Neuron (in vitro differentiated cells): ENCODE measurements at regions not wholly inside any gene's neighbourhood (a gene's known extent, or its start where the extent isn't known, plus 50 kb on each side); places are given as distances from the start of the nearest gene placed in this dataset.

Experiments used
- H2AFZ ChIP-seq: one replicate; pipeline ENCODE4 v1.6.1; 2013; ENCODE audit warnings: low read depth, mild to moderate bottlenecking, inconsistent platforms, low read length, moderate library complexity
- H3K27me3 ChIP-seq: one replicate; pipeline ENCODE4 v1.6.1; 2013; ENCODE audit warnings: low read length; ENCODE audit not compliant: insufficient read depth
- H3K36me3 ChIP-seq: one replicate; pipeline ENCODE4 v1.6.1; 2013; ENCODE audit warnings: low read length; ENCODE audit not compliant: insufficient read depth
- H3K4me1 ChIP-seq: one replicate; pipeline ENCODE4 v1.6.1; 2013; ENCODE audit warnings: low read length; ENCODE audit not compliant: insufficient read depth
- H3K4me3 ChIP-seq: 2 replicates; pipeline ENCODE4 v1.5.1; 2013; ENCODE audit warnings: mild to moderate bottlenecking, low read length, moderate library complexity
- H3K9me3 ChIP-seq: one replicate; pipeline ENCODE4 v1.6.1; 2013; ENCODE audit warnings: low read length

DNA sequence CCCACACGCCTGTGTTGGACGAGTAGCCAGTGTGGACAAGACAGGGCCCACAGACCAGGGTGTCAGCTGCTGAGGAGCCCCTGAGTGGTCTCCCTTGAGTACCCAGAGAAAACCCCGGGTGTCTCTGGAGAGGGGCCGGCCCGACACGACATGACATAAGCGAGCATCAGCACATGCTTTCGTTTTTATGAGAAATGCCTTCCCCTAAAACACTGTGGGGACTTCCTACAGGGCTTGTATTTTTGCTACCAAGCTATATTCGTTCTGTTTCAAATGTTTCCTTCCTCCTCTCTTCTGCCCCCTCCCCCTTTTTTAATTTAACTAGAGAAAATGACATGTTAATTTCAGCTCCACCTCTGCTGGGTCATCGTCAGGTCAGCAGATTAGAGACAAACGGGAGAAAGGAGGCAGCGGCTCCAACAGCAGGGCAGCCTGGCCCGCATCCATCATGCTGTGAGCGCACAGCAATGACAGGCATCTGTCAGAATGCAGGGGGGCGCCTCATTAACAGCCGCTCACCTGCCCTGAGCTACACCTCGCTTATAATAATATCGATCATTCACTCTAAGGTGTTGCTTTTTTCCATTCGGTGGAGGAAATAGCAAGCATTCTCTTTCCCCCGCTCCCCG lies 286.2 kb downstream of the ZNF516 start:
- Histone ChIP-seq H3K4me1 (no peaks in the 10 kb centered on the region), H3K27me3 (peaks cover 4% of the 10 kb centered on the region), H3K9me3 (no peaks in the 10 kb centered on the region), H3K4me3 (no peak overlapping the region), H2AFZ (no peak overlapping the region), H3K36me3 (no peaks in the 10 kb centered on the region)

- no peaks in the 10 kb centered on the region for H3K4me1 ChIP-seq
- H3K9me3 ChIP-seq, result no peaks in the 10 kb centered on the region
- no peaks in the 10 kb centered on the region for H3K36me3 ChIP-seq
- H2AFZ ChIP-seq, result no peak overlapping the region
- no peak overlapping the region for H3K4me3 ChIP-seq
- no peaks in the 10 kb centered on the region for H3K27me3 ChIP-seq
Observed at GRCh38 chr18:76205906-76206305, 289.1 kb downstream of the ZNF516 start.

GRCh38 chr18:76203552-76203951 lies 291.5 kb downstream of the ZNF516 start:
- Histone ChIP-seq H3K4me1 (no peaks in the 10 kb centered on the region), H3K27me3 (no peaks in the 10 kb centered on the region), H3K36me3 (no peaks in the 10 kb centered on the region), H3K4me3 (no peak overlapping the region), H3K9me3 (no peaks in the 10 kb centered on the region), H2AFZ (no peak overlapping the region)

- no peaks in the 10 kb centered on the region for H3K27me3 ChIP-seq
- no peaks in the 10 kb centered on the region for H3K9me3 ChIP-seq
- no peaks in the 10 kb centered on the region for H3K4me1 ChIP-seq
- H3K4me3 ChIP-seq, result no peak overlapping the region
- H3K36me3 ChIP-seq, result no peaks in the 10 kb centered on the region
- no peak overlapping the region for H2AFZ ChIP-seq
Observed at GRCh38 chr18:76202322-76202721, 292.7 kb downstream of the ZNF516 start.

DNA sequence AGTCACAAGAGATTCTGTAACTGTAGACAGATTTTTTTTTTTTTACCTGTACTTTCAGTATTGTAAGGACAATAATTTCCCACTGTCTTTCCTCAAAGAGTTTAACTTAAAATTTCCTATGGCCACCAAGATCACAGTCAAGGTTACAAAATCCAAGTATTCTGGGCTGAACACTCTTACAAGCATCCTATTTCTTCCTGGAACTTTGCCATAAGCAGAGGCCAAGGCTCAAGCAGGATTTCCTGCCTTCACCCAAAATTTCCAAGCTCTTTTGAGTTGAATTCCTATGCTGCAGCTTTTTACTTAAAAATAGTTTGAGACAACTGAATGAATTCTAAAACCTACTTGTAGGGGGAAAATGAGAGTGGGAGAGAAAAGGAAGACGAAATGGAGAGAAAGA lies 299.4 kb downstream of the ZNF516 start:
- Histone ChIP-seq H3K4me1 (no peaks in the 10 kb centered on the region), H3K27me3 (no peaks in the 10 kb centered on the region), H2AFZ (no peak overlapping the region), H3K36me3 (no peaks in the 10 kb centered on the region), H3K4me3 (no peak overlapping the region), H3K9me3 (no peaks in the 10 kb centered on the region)

- H2AFZ ChIP-seq, result no peak overlapping the region
- H3K9me3 ChIP-seq, result no peaks in the 10 kb centered on the region
- no peaks in the 10 kb centered on the region for H3K36me3 ChIP-seq
- no peaks in the 10 kb centered on the region for H3K27me3 ChIP-seq
- H3K4me1 ChIP-seq, result no peaks in the 10 kb centered on the region
- no peak overlapping the region for H3K4me3 ChIP-seq
Observed at GRCh38 chr18:76188097-76188496, 306.9 kb downstream of the ZNF516 start.

DNA sequence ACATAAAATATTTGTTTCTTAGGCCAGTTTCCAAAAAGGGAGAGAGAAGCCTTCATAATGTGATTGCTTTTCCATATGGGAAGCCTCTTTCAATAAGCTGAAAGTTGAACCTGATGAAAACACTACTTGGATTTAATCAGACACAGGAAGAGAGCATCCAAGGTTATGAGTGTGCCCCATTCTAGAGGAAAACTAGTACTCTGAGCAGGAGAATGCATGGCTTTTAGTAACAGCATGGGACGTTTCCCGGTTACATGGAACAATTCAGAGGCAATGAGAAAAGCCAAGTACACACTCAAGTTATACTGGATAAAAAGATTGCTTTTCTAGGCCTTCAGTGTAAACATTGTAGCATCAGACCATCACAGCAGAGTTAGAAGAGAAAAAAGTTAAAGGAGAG lies 315.8 kb downstream of the ZNF516 start:
- Histone ChIP-seq H3K36me3 (no peaks in the 10 kb centered on the region), H3K9me3 (no peaks in the 10 kb centered on the region), H3K4me3 (no peak overlapping the region), H2AFZ (no peak overlapping the region), H3K27me3 (no peaks in the 10 kb centered on the region), H3K4me1 (no peaks in the 10 kb centered on the region)

DNA sequence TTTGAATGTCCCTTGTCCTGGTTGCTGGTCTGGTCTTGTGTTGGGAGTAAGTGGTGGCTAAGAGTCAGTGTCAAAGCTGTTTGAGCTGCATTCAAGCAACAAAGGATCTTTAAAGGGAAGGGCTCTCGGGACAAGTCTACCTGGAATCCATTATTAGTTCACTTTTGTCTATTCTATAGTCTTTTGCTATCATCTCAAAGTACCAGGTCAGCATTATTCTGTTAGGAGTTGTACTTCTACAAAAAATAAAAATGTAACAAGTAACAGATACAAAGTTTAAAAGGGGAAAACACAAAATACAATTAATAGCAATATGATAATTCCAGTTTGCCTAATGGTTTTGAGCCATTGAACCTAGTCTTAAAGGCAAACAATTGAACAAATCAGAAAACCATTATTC lies 317.9 kb downstream of the ZNF516 start:
- Histone ChIP-seq H2AFZ (no peak overlapping the region), H3K9me3 (no peaks in the 10 kb centered on the region), H3K36me3 (no peaks in the 10 kb centered on the region), H3K4me1 (no peaks in the 10 kb centered on the region), H3K27me3 (no peaks in the 10 kb centered on the region), H3K4me3 (no peak overlapping the region)

DNA sequence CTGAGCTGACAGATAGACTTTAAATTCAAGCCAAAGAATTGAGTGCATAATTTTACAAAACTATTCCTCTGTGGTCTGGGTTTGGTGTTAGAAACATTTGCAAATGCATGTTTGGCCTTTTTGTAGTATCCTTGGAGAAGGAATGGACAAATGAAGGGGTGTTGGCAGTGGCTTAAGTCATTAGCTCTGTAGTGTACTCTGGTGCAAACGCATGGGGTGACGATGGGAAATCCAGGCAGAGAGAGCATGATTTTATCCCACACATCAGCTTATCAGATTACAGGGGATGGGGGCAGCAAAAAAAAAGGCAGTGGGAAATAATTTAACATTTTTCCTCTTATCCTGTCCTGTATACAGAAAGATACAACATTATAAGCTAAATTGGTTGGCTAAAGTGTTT lies 320.6 kb downstream of the ZNF516 start:
- Histone ChIP-seq H3K4me3 (no peak overlapping the region), H3K9me3 (no peaks in the 10 kb centered on the region), H3K4me1 (no peaks in the 10 kb centered on the region), H3K36me3 (no peaks in the 10 kb centered on the region), H3K27me3 (no peaks in the 10 kb centered on the region), H2AFZ (no peak overlapping the region)

DNA sequence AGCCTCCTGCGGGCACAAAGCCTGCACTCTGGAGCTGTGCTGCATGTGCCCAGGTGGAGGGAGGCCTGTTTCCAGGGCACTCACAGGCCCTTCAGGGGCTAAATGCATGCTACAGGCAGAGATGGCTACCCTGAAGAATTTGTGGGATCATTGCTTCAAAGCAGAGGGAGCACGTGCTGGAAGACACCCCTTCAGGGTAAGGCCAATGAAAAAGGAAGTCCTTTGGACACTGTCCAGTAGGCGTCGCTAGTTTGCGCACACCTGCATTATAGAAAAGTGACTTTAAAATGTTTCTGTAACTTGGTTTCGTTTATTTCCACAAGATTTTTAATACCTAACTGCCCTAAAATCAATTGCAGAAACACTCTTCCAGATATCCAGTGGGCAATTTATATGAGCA lies 325.3 kb downstream of the ZNF516 start:
- Histone ChIP-seq H2AFZ (no peak overlapping the region), H3K4me1 (no peaks in the 10 kb centered on the region), H3K36me3 (no peaks in the 10 kb centered on the region), H3K27me3 (no peaks in the 10 kb centered on the region), H3K9me3 (no peaks in the 10 kb centered on the region), H3K4me3 (no peak overlapping the region)

GRCh38 chr18:76167845-76168621 lies 327.0 kb downstream of the ZNF516 start:
- Histone ChIP-seq H3K36me3 (no peaks in the 10 kb centered on the region), H3K4me3 (no peak overlapping the region), H3K27me3 (no peaks in the 10 kb centered on the region), H3K4me1 (no peaks in the 10 kb centered on the region), H2AFZ (no peak overlapping the region), H3K9me3 (no peaks in the 10 kb centered on the region)

GRCh38 chr18:76167410-76167809 lies 327.6 kb downstream of the ZNF516 start:
- Histone ChIP-seq H3K4me1 (no peaks in the 10 kb centered on the region), H2AFZ (no peak overlapping the region), H3K4me3 (no peak overlapping the region), H3K9me3 (no peaks in the 10 kb centered on the region), H3K27me3 (no peaks in the 10 kb centered on the region), H3K36me3 (no peaks in the 10 kb centered on the region)

- Histone ChIP-seq H3K4me3 (no peak overlapping the region), H3K4me1 (no peaks in the 10 kb centered on the region), H3K36me3 (no peaks in the 10 kb centered on the region), H3K9me3 (no peaks in the 10 kb centered on the region), H3K27me3 (no peaks in the 10 kb centered on the region), H2AFZ (no peak overlapping the region)
Observed at GRCh38 chr18:76162886-76163285, 332.2 kb downstream of the ZNF516 start.

DNA sequence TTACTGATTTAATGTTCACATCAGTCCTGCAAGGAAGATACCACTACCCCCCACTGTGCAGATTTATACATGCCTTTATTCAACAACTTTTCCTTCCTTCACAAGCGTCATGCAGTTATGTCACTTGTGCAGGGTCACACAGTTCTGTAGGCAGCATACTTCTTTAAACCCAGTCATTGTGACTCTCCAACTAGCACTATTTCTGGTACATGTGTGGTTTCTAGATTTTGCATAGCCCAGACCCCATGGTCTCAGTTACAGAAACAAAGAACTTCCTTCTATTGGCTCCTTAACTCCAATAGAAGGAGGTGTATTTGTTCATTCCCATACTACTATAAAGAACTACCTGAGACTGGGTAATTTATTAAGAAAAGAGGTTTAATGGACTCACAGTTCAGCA lies 333.1 kb downstream of the ZNF516 start:
- Histone ChIP-seq H2AFZ (no peak overlapping the region), H3K27me3 (no peaks in the 10 kb centered on the region), H3K4me3 (no peak overlapping the region), H3K36me3 (no peaks in the 10 kb centered on the region), H3K9me3 (no peaks in the 10 kb centered on the region), H3K4me1 (no peaks in the 10 kb centered on the region)
